ENCODE measurements at regions not wholly inside any gene's neighbourhood (a gene's known extent, or its start where the extent isn't known, plus 50 kb on each side); places are given as distances from the start of the nearest gene placed in this dataset.

- TF ChIP-seq POLR2A (IDR thresholded peaks at IDR 0.05) (no peak), CTCF (IDR thresholded peaks at IDR 0.05) (no peak)
Measured at GRCh38 chr12:11991604-11992003, 79.1 kb upstream of the BCL2L14 start.
